OCI-LY1 (cell line): ENCODE measurements at regions not wholly inside any gene's neighbourhood (a gene's known extent, or its start where the extent isn't known, plus 50 kb on each side); places are given as distances from the start of the nearest gene placed in this dataset.

Source experiments
- H2AFZ ChIP-seq: fragments of 200-600 bp; sonication (generic), shearing (Covaris generic); 2 replicates; pipeline ENCODE4 v1.6.0; 2014; ENCODE audit warnings: antibody characterized with exemption, mild to moderate bottlenecking, low read length
- H3F3A ChIP-seq: fragments of 200-600 bp; sonication (generic), shearing (Covaris generic); 2 replicates; pipeline ENCODE4 v1.6.0; 2014; ENCODE audit warnings: mild to moderate bottlenecking, antibody characterized with exemption, low read length, moderate library complexity; ENCODE audit not compliant: insufficient read depth
- H3K27ac ChIP-seq: fragments of 200-600 bp; sonication (generic); 2 replicates; pipeline ENCODE4 v1.5.1; 2014; ENCODE audit warnings: low read length, mixed run types, mild to moderate bottlenecking, low read depth; ENCODE audit not compliant: poor library complexity, severe bottlenecking
- H3K27me3 ChIP-seq: fragments of 200-600 bp; sonication (generic); 2 replicates; pipeline ENCODE4 v1.6.0; 2014; ENCODE audit warnings: antibody characterized with exemption, mild to moderate bottlenecking, low read length, moderate library complexity; ENCODE audit not compliant: insufficient read depth
- H3K36me3 ChIP-seq: fragments of 200-600 bp; sonication (generic); 2 replicates; pipeline ENCODE4 v1.6.1; 2014; ENCODE audit warnings: mild to moderate bottlenecking, antibody characterized with exemption, low read length, moderate library complexity, mixed read lengths; ENCODE audit not compliant: insufficient read depth
- H3K4me1 ChIP-seq: fragments of 200-600 bp; sonication (generic); 2 replicates; pipeline ENCODE4 v1.5.1; 2014; ENCODE audit warnings: mild to moderate bottlenecking, low read length, moderate library complexity; ENCODE audit not compliant: insufficient read depth, severe bottlenecking
- H3K4me2 ChIP-seq: fragments of 200-600 bp; sonication (generic), shearing (Covaris generic); 2 replicates; pipeline ENCODE4 v1.6.1; 2014; ENCODE audit warnings: low read length
- H3K4me3 ChIP-seq: fragments of 200-600 bp; sonication (generic); 2 replicates; pipeline ENCODE4 v1.5.1; 2014; ENCODE audit warnings: low read length, low read depth, mild to moderate bottlenecking, mixed read lengths; ENCODE audit not compliant: poor library complexity, severe bottlenecking
- H3K79me2 ChIP-seq: fragments of 200-600 bp; shearing (Covaris generic); 2 replicates; pipeline ENCODE4 v1.6.1; 2016; ENCODE audit warnings: mixed run types, low read length, mixed read lengths; ENCODE audit not compliant: insufficient read depth
- H3K9ac ChIP-seq: fragments of 200-600 bp; sonication (generic), shearing (Covaris generic); 2 replicates; pipeline ENCODE4 v1.6.1; 2014; ENCODE audit warnings: mild to moderate bottlenecking, low read length, mixed read lengths
- H3K9me2 ChIP-seq: fragments of 200-600 bp; sonication (generic), shearing (Covaris generic); 2 replicates; pipeline ENCODE4 v1.6.1; 2014; ENCODE audit warnings: low read depth, mild to moderate bottlenecking, low read length, mixed read lengths
- H3K9me3 ChIP-seq: fragments of 200-600 bp; shearing (Covaris generic); 2 replicates; pipeline ENCODE4 v1.6.1; 2014; ENCODE audit warnings: low read length, mixed read lengths
- H4K20me1 ChIP-seq: fragments of 200-600 bp; sonication (generic), shearing (Covaris generic); 2 replicates; pipeline ENCODE4 v1.6.0; 2016; ENCODE audit warnings: mild to moderate bottlenecking, low read length; ENCODE audit not compliant: insufficient read depth
- CTCF ChIP-seq: fragments of 200-600 bp; sonication (generic), shearing (Covaris generic); IDR thresholded peaks from 2 replicates; pipeline ENCODE4 v1.5.1; 2017; ENCODE audit warnings: mild to moderate bottlenecking, antibody characterized with exemption, low read length, moderate library complexity, mixed read lengths
- EZH2 ChIP-seq: fragments of 200-600 bp; sonication (generic), shearing (Covaris generic); IDR thresholded peaks from 2 replicates; pipeline ENCODE4 v1.8.0; 2017; ENCODE audit warnings: borderline replicate concordance, mixed run types, mild to moderate bottlenecking, antibody characterized with exemption, low read length, moderate library complexity, mixed read lengths

GRCh38 chr2:11042841-11043240 is 112.4 kb upstream of the SLC66A3 start:
- Histone ChIP-seq H3K79me2 (no peaks in the 10 kb centered on the region), H3K36me3 (no peaks in the 10 kb centered on the region), H3K9me2 (no peaks in the 10 kb centered on the region), H3K4me1 (no peaks in the 10 kb centered on the region), H3K4me3 (no peak overlapping the region), H4K20me1 (no peaks in the 10 kb centered on the region), H3K4me2 (no peak overlapping the region), H3K27me3 (no peaks in the 10 kb centered on the region; the same call in 1 of the 2 replicates), H3K9ac (no peak overlapping the region), H3K9me3 (0 out of 2 replicates have a peak, but pooled peaks cover 2% of the 10 kb centered on the region), H3F3A (no peaks in the 10 kb centered on the region), H2AFZ (no peak overlapping the region), H3K27ac (no peak overlapping the region)
- no peak for TF ChIP-seq EZH2
- TF ChIP-seq CTCF: no peak

- Histone ChIP-seq H3K36me3 (no peaks in the 10 kb centered on the region), H4K20me1 (no peaks in the 10 kb centered on the region), H3K4me2 (no peak overlapping the region), H3K27ac (no peak overlapping the region), H3K9ac (no peak overlapping the region), H3K4me1 (no peaks in the 10 kb centered on the region), H3F3A (no peaks in the 10 kb centered on the region), H3K9me3 (0 out of 2 replicates have a peak, but pooled peaks cover 2% of the 10 kb centered on the region), H2AFZ (no peak overlapping the region), H3K79me2 (no peaks in the 10 kb centered on the region), H3K27me3 (no peaks in the 10 kb centered on the region; the same call in 1 of the 2 replicates), H3K4me3 (no peak overlapping the region), H3K9me2 (no peaks in the 10 kb centered on the region)
- no peak for TF ChIP-seq EZH2
- TF ChIP-seq CTCF: no peak
Measured at GRCh38 chr2:11043245-11043644, 112.0 kb upstream of the SLC66A3 start.

- H3K79me2 ChIP-seq: no peaks in the 10 kb centered on the region
- no peaks in the 10 kb centered on the region for H4K20me1 ChIP-seq
- H3F3A ChIP-seq: no peaks in the 10 kb centered on the region
- no peaks in the 10 kb centered on the region for H3K36me3 ChIP-seq
- H3K27ac ChIP-seq: no peak overlapping the region
- H2AFZ ChIP-seq: no peak overlapping the region
- H3K27me3 ChIP-seq: no peaks in the 10 kb centered on the region; the same call in 1 of the 2 replicates
- H3K4me2 ChIP-seq: no peak overlapping the region
- H3K9me3 ChIP-seq: no peaks in the 10 kb centered on the region
- no peak overlapping the region for H3K9ac ChIP-seq
- H3K9me2 ChIP-seq: no peaks in the 10 kb centered on the region
- H3K4me3 ChIP-seq: no peak overlapping the region
- no peaks in the 10 kb centered on the region for H3K4me1 ChIP-seq
- TF ChIP-seq EZH2 (no peak), CTCF (no peak)
Measured at GRCh38 chr2:11044201-11044600, 111.1 kb upstream of the SLC66A3 start.
